ENCODE measurements at regions not wholly inside any gene's neighbourhood (a gene's known extent, or its start where the extent isn't known, plus 50 kb on each side); places are given as distances from the start of the nearest gene placed in this dataset.

DNA sequence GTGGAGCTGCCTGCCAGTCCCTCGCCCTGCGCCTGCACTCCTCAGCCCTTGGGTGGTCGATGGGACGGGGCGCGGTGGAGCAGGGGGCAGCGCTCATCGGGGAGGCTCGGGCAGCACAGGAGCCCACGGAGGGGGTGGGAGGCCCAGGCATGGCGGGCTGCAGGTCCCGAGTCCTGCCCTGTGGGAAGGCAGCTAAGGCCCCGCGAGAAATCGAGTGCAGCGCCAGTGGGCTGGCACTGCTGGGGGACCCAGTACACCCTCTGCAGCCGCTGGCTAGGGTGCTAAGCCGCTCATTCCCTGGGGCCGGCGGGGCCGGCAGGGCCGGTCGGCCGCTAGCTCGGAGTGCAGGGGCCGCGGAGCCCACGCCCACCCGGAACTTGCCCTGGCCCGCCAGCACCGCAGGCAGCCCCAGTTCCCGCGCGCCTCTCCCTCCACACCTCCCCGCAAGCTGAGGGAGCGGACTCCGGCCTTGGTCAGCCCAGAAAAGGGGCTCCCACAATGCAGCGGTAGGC lies 565.9 kb upstream of the NRG3 start:
- H4K20me1 ChIP-seq (ENCODE audit: control insufficient read depth, extremely low read depth, insufficient read depth, low read length) = no peaks in the 10 kb centered on the region
- H3K9me3 ChIP-seq (ENCODE audit: control insufficient read depth, insufficient read depth, low read depth, low read length) = no peaks in the 10 kb centered on the region
- no peak for TF ChIP-seq EZH2 (IDR thresholded peaks at IDR 0.05; ENCODE audit: low read length, missing control alignments)
- TF ChIP-seq, protein P1, sequence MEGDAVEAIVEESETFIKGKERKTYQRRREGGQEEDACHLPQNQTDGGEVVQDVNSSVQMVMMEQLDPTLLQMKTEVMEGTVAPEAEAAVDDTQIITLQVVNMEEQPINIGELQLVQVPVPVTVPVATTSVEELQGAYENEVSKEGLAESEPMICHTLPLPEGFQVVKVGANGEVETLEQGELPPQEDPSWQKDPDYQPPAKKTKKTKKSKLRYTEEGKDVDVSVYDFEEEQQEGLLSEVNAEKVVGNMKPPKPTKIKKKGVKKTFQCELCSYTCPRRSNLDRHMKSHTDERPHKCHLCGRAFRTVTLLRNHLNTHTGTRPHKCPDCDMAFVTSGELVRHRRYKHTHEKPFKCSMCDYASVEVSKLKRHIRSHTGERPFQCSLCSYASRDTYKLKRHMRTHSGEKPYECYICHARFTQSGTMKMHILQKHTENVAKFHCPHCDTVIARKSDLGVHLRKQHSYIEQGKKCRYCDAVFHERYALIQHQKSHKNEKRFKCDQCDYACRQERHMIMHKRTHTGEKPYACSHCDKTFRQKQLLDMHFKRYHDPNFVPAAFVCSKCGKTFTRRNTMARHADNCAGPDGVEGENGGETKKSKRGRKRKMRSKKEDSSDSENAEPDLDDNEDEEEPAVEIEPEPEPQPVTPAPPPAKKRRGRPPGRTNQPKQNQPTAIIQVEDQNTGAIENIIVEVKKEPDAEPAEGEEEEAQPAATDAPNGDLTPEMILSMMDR (conservative IDR thresholded peaks at IDR 0.05 in 1 of 2, IDR thresholded peaks at IDR 0.05 in 1 of 2; ENCODE audit: low read depth in 1 of 2, low read length in 2 of 2) = no peak
- H3K4me1 ChIP-seq (ENCODE audit: control insufficient read depth, extremely low read depth, insufficient read depth, low read length) = no peaks in the 10 kb centered on the region
- H2AFZ ChIP-seq (ENCODE audit: low read length) = no peak overlapping the region
- no peak for DNase-seq (ENCODE audit: low read depth in 2 of 2)
- H3K4me2 ChIP-seq (ENCODE audit: extremely low read depth, insufficient read depth, low read length) = no peak overlapping the region
- H3K27me3 ChIP-seq (ENCODE audit: control insufficient read depth, insufficient read depth, low read length) = no peaks in the 10 kb centered on the region
- no peak overlapping the region for H3K27ac ChIP-seq (ENCODE audit: insufficient read depth, low read length)
- no peak overlapping the region for H3K9ac ChIP-seq (ENCODE audit: insufficient read depth, low read length)
- no peaks in the 10 kb centered on the region for H3K79me2 ChIP-seq (ENCODE audit: control insufficient read depth, insufficient read depth, low read length)
- H3K4me3 ChIP-seq (replicated peaks in 1 of 4; ENCODE audit: control extremely low read depth in 1 of 4, insufficient read depth in 1 of 4, low read depth in 3 of 4, low read length in 4 of 4) = no peak overlapping the region
- H3K36me3 ChIP-seq (ENCODE audit: control insufficient read depth, insufficient read depth, low read length) = no peaks in the 10 kb centered on the region

DNA sequence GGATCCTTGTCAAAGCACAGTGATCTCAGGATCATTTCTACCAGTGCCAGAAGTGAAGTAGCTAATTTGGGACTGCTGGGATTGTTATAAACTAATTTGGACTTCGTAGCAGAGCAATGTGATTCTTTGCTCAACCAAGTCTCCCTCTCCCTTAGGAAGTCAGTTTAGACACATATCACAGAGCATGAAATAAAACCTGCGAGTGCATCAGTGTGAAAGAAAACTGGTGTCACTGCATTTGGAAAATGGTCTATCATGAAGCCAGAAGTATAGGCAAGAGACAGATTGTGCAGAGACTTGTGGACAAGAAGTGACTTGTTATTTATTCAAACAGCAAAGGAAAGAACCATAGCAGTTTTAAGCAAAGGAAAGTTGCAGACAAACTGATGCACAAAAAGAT lies 560.5 kb upstream of the NRG3 start:
- Histone ChIP-seq H3K27ac (ENCODE audit: insufficient read depth, low read length) (no peak overlapping the region), H3K36me3 (ENCODE audit: control insufficient read depth, insufficient read depth, low read length) (no peaks in the 10 kb centered on the region), H2AFZ (ENCODE audit: low read length) (no peak overlapping the region), H3K4me1 (ENCODE audit: control insufficient read depth, extremely low read depth, insufficient read depth, low read length) (no peaks in the 10 kb centered on the region), H3K4me3 (replicated peaks in 1 of 4; ENCODE audit: control extremely low read depth in 1 of 4, insufficient read depth in 1 of 4, low read depth in 3 of 4, low read length in 4 of 4) (no peak overlapping the region), H3K9me3 (ENCODE audit: control insufficient read depth, insufficient read depth, low read depth, low read length) (no peaks in the 10 kb centered on the region), H3K9ac (ENCODE audit: insufficient read depth, low read length) (no peak overlapping the region), H3K27me3 (ENCODE audit: control insufficient read depth, insufficient read depth, low read length) (no peaks in the 10 kb centered on the region), H3K4me2 (ENCODE audit: extremely low read depth, insufficient read depth, low read length) (no peak overlapping the region), H4K20me1 (ENCODE audit: control insufficient read depth, extremely low read depth, insufficient read depth, low read length) (no peaks in the 10 kb centered on the region), H3K79me2 (ENCODE audit: control insufficient read depth, insufficient read depth, low read length) (no peaks in the 10 kb centered on the region)
- no peak for DNase-seq (ENCODE audit: low read depth in 2 of 2)
- TF ChIP-seq, protein P1 (conservative IDR thresholded peaks at IDR 0.05 in 1 of 2, IDR thresholded peaks at IDR 0.05 in 1 of 2; ENCODE audit: low read depth in 1 of 2, low read length in 2 of 2) = no peak
- no peak for TF ChIP-seq EZH2 (IDR thresholded peaks at IDR 0.05; ENCODE audit: low read length, missing control alignments)

DNA sequence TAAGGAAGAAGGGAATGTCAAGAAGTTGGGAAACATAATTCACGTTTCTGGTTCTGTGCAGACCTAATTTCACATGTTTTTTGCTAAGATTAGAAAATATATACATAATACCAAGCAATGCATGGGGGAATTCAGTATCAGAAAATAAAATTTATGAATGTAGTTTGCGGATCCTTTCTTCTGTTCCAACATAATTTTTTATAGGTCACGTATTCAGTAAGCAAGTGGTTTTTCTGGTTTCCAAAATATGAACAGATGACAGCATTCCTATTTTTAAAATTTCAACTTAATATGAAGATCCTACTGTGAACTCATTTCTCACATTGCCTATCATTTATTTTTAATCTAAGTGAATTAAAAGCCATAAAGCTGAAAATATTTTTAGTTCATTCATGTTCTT lies 560.0 kb upstream of the NRG3 start:
- no peak overlapping the region for H3K4me3 ChIP-seq (replicated peaks in 1 of 4; ENCODE audit: control extremely low read depth in 1 of 4, insufficient read depth in 1 of 4, low read depth in 3 of 4, low read length in 4 of 4)
- no peak for DNase-seq (ENCODE audit: low read depth in 2 of 2)
- H3K4me2 ChIP-seq (ENCODE audit: extremely low read depth, insufficient read depth, low read length) = no peak overlapping the region
- no peak overlapping the region for H3K9ac ChIP-seq (ENCODE audit: insufficient read depth, low read length)
- no peaks in the 10 kb centered on the region for H3K4me1 ChIP-seq (ENCODE audit: control insufficient read depth, extremely low read depth, insufficient read depth, low read length)
- no peaks in the 10 kb centered on the region for H3K9me3 ChIP-seq (ENCODE audit: control insufficient read depth, insufficient read depth, low read depth, low read length)
- H4K20me1 ChIP-seq (ENCODE audit: control insufficient read depth, extremely low read depth, insufficient read depth, low read length) = no peaks in the 10 kb centered on the region
- no peaks in the 10 kb centered on the region for H3K36me3 ChIP-seq (ENCODE audit: control insufficient read depth, insufficient read depth, low read length)
- H2AFZ ChIP-seq (ENCODE audit: low read length) = no peak overlapping the region
- H3K27me3 ChIP-seq (ENCODE audit: control insufficient read depth, insufficient read depth, low read length) = no peaks in the 10 kb centered on the region
- no peaks in the 10 kb centered on the region for H3K79me2 ChIP-seq (ENCODE audit: control insufficient read depth, insufficient read depth, low read length)
- TF ChIP-seq, protein P1 (conservative IDR thresholded peaks at IDR 0.05 in 1 of 2, IDR thresholded peaks at IDR 0.05 in 1 of 2; ENCODE audit: low read depth in 1 of 2, low read length in 2 of 2) = no peak
- H3K27ac ChIP-seq (ENCODE audit: insufficient read depth, low read length) = no peak overlapping the region

All from fibroblast of lung (primary cell).